ENCODE measurements at regions not wholly inside any gene's neighbourhood (a gene's known extent, or its start where the extent isn't known, plus 50 kb on each side); places are given as distances from the start of the nearest gene placed in this dataset.

DNA sequence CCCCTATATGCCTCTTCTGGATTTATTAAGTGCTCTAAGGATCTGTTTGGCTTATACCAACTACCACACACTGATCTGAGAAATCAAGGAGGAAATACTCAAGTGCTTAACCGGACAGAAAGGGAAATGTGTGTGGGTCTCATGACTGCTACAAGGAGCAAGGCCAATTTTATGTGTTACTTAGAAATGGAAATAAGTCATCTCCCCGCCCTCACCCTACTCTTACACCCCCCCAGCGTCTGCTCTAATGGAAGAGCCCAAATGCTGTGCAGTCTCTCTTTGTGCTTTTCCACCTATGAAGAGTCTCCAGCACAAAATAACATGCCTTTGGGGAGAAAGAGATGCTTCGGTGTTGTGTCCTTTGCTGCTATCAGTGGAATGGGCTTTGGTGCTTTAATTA is 428.8 kb upstream of the ARID1B start:
- TF ChIP-seq, protein P1, sequence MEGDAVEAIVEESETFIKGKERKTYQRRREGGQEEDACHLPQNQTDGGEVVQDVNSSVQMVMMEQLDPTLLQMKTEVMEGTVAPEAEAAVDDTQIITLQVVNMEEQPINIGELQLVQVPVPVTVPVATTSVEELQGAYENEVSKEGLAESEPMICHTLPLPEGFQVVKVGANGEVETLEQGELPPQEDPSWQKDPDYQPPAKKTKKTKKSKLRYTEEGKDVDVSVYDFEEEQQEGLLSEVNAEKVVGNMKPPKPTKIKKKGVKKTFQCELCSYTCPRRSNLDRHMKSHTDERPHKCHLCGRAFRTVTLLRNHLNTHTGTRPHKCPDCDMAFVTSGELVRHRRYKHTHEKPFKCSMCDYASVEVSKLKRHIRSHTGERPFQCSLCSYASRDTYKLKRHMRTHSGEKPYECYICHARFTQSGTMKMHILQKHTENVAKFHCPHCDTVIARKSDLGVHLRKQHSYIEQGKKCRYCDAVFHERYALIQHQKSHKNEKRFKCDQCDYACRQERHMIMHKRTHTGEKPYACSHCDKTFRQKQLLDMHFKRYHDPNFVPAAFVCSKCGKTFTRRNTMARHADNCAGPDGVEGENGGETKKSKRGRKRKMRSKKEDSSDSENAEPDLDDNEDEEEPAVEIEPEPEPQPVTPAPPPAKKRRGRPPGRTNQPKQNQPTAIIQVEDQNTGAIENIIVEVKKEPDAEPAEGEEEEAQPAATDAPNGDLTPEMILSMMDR (IDR thresholded peaks at IDR 0.05), result no peak
- TF ChIP-seq POLR2AphosphoS5 (IDR thresholded peaks at IDR 0.05) (no peak), POLR2A (IDR thresholded peaks at IDR 0.05) (no peak)

Data from breast epithelium (tissue), 3 donors.